Neuron (in vitro differentiated cells): ENCODE measurements at regions not wholly inside any gene's neighbourhood (a gene's known extent, or its start where the extent isn't known, plus 50 kb on each side); places are given as distances from the start of the nearest gene placed in this dataset.
"Not testable (repeated sequence)": the region's sequence is repeated elsewhere in the genome, so short reads cannot be mapped to it uniquely, and the experiment has no call there.

Experiments used
- H2AFZ ChIP-seq: one replicate; pipeline ENCODE4 v1.6.1; 2013; ENCODE audit warnings: low read depth, mild to moderate bottlenecking, inconsistent platforms, low read length, moderate library complexity
- H3K27me3 ChIP-seq: one replicate; pipeline ENCODE4 v1.6.1; 2013; ENCODE audit warnings: low read length; ENCODE audit not compliant: insufficient read depth
- H3K36me3 ChIP-seq: one replicate; pipeline ENCODE4 v1.6.1; 2013; ENCODE audit warnings: low read length; ENCODE audit not compliant: insufficient read depth
- H3K4me1 ChIP-seq: one replicate; pipeline ENCODE4 v1.6.1; 2013; ENCODE audit warnings: low read length; ENCODE audit not compliant: insufficient read depth
- H3K4me3 ChIP-seq: 2 replicates; pipeline ENCODE4 v1.5.1; 2013; ENCODE audit warnings: mild to moderate bottlenecking, low read length, moderate library complexity
- H3K9me3 ChIP-seq: one replicate; pipeline ENCODE4 v1.6.1; 2013; ENCODE audit warnings: low read length

- no peaks in the 10 kb centered on the region for H3K36me3 ChIP-seq
- H3K9me3 ChIP-seq: no peaks in the 10 kb centered on the region
- no peak overlapping the region for H2AFZ ChIP-seq
- no peaks in the 10 kb centered on the region for H3K27me3 ChIP-seq
- no peak overlapping the region for H3K4me3 ChIP-seq
- no peaks in the 10 kb centered on the region for H3K4me1 ChIP-seq
Observed at GRCh38 chr1:61028136-61028535, 54.2 kb upstream of the NFIA start.

- H2AFZ ChIP-seq, H3K36me3 ChIP-seq, H3K4me1 ChIP-seq, H3K27me3 ChIP-seq, H3K9me3 ChIP-seq, H3K4me3 ChIP-seq: not testable (repeated sequence)
Observed at GRCh38 chr1:61018068-61018467, 64.3 kb upstream of the NFIA start.

- H3K9me3 ChIP-seq: no peaks in the 10 kb centered on the region
- H3K4me1 ChIP-seq: no peaks in the 10 kb centered on the region
- no peaks in the 10 kb centered on the region for H3K36me3 ChIP-seq
- no peaks in the 10 kb centered on the region for H3K27me3 ChIP-seq
- no peak overlapping the region for H3K4me3 ChIP-seq
- no peak overlapping the region for H2AFZ ChIP-seq
Observed at GRCh38 chr1:61017651-61018050, 64.7 kb upstream of the NFIA start.

- no peaks in the 10 kb centered on the region for H3K9me3 ChIP-seq
- no peak overlapping the region for H3K4me3 ChIP-seq
- H3K36me3 ChIP-seq: no peaks in the 10 kb centered on the region
- no peak overlapping the region for H2AFZ ChIP-seq
- no peaks in the 10 kb centered on the region for H3K27me3 ChIP-seq
- H3K4me1 ChIP-seq: no peaks in the 10 kb centered on the region
Observed at GRCh38 chr1:61013946-61014667, 68.3 kb upstream of the NFIA start.

- H3K27me3 ChIP-seq: no peaks in the 10 kb centered on the region
- no peaks in the 10 kb centered on the region for H3K4me1 ChIP-seq
- H3K9me3 ChIP-seq: no peaks in the 10 kb centered on the region
- no peak overlapping the region for H3K4me3 ChIP-seq
- H3K36me3 ChIP-seq: no peaks in the 10 kb centered on the region
- no peak overlapping the region for H2AFZ ChIP-seq
Observed at GRCh38 chr1:61013189-61013945, 69.0 kb upstream of the NFIA start.

GRCh38 chr1:61012341-61012761 is 70.0 kb upstream of the NFIA start:
- Histone ChIP-seq H3K9me3 (no peaks in the 10 kb centered on the region), H3K4me1 (no peaks in the 10 kb centered on the region), H3K4me3 (no peak overlapping the region), H3K36me3 (no peaks in the 10 kb centered on the region), H2AFZ (no peak overlapping the region), H3K27me3 (no peaks in the 10 kb centered on the region)

- no peak overlapping the region for H3K4me3 ChIP-seq
- no peaks in the 10 kb centered on the region for H3K36me3 ChIP-seq
- no peak overlapping the region for H2AFZ ChIP-seq
- no peaks in the 10 kb centered on the region for H3K27me3 ChIP-seq
- no peaks in the 10 kb centered on the region for H3K4me1 ChIP-seq
- H3K9me3 ChIP-seq: no peaks in the 10 kb centered on the region
Observed at GRCh38 chr1:61011561-61012263, 70.6 kb upstream of the NFIA start.

- H3K4me3 ChIP-seq: no peak overlapping the region
- no peaks in the 10 kb centered on the region for H3K36me3 ChIP-seq
- no peak overlapping the region for H2AFZ ChIP-seq
- no peaks in the 10 kb centered on the region for H3K9me3 ChIP-seq
- H3K4me1 ChIP-seq: peaks cover 12% of the 10 kb centered on the region
- no peaks in the 10 kb centered on the region for H3K27me3 ChIP-seq
Observed at GRCh38 chr1:61007534-61008364, 74.6 kb upstream of the NFIA start.

- no peaks in the 10 kb centered on the region for H3K36me3 ChIP-seq
- no peaks in the 10 kb centered on the region for H3K27me3 ChIP-seq
- no peak overlapping the region for H3K4me3 ChIP-seq
- no peaks in the 10 kb centered on the region for H3K9me3 ChIP-seq
- peaks cover 12% of the 10 kb centered on the region for H3K4me1 ChIP-seq
- no peak overlapping the region for H2AFZ ChIP-seq
Observed at GRCh38 chr1:61005614-61006580, 76.5 kb upstream of the NFIA start.

- H2AFZ ChIP-seq: no peak overlapping the region
- peaks cover 12% of the 10 kb centered on the region for H3K4me1 ChIP-seq
- H3K36me3 ChIP-seq: no peaks in the 10 kb centered on the region
Observed at GRCh38 chr1:61004262-61005003, 77.9 kb upstream of the NFIA start.

GRCh38 chr1:61000327-61000726 is 82.0 kb upstream of the NFIA start:
- Histone ChIP-seq H2AFZ (no peak overlapping the region), H3K27me3 (no peaks in the 10 kb centered on the region), H3K9me3 (no peaks in the 10 kb centered on the region), H3K36me3 (no peaks in the 10 kb centered on the region), H3K4me1 (no peaks in the 10 kb centered on the region), H3K4me3 (no peak overlapping the region)

More at GRCh38 chr1:61004262-61005003, 77.9 kb upstream of the NFIA start:
- no peaks in the 10 kb centered on the region for H3K27me3 ChIP-seq
- H3K9me3 ChIP-seq: no peaks in the 10 kb centered on the region
- H3K4me3 ChIP-seq: no peak overlapping the region
